BLaER1 treated with 17β-estradiol and CSF1 and Interleukin-3, amounts not matched to agents 10 nM and 100 nM (cell line): ENCODE measurements at regions not wholly inside any gene's neighbourhood (a gene's known extent, or its start where the extent isn't known, plus 50 kb on each side); places are given as distances from the start of the nearest gene placed in this dataset.

Experiments
- H3K27ac ChIP-seq, 11 experiments: shearing (Covaris generic); formaldehyde crosslinking; 2 replicates each; pipeline ENCODE4 v1.8.1; 2022
- H3K27me3 ChIP-seq, 11 experiments: shearing (Covaris generic); formaldehyde crosslinking; 2 replicates each; pipeline ENCODE4 v1.8.1; 2022
- H3K36me3 ChIP-seq, 11 experiments: shearing (Covaris generic); formaldehyde crosslinking; 2 replicates each; pipeline ENCODE4 v1.8.1; 2022
- H3K4me1 ChIP-seq, 10 experiments: shearing (Covaris generic); formaldehyde crosslinking; 2 replicates each; pipeline ENCODE4 v1.8.1; 2022
- H3K4me2 ChIP-seq, 11 experiments: shearing (Covaris generic); formaldehyde crosslinking; 2 replicates each; pipeline ENCODE4 v1.8.1; 2022
- H3K4me3 ChIP-seq, 10 experiments: shearing (Covaris generic); formaldehyde crosslinking; 2 replicates each; pipeline ENCODE4 v1.8.1; 2022
- H3K9ac ChIP-seq, 11 experiments: shearing (Covaris generic); formaldehyde crosslinking; 2 replicates each; pipeline ENCODE4 v1.8.1; 2022
- H3K9me3 ChIP-seq, 11 experiments: shearing (Covaris generic); formaldehyde crosslinking; replicated peaks in 1 of 11; 2 replicates each; pipeline ENCODE4 v1.8.1; 2022
- H4K20me1 ChIP-seq, 11 experiments: shearing (Covaris generic); formaldehyde crosslinking; 2 replicates each; pipeline ENCODE4 v1.8.1; 2022
- Cebpa-rat ChIP-seq, 11 experiments: shearing (Covaris generic); IDR thresholded peaks; 2 replicates each; pipeline ENCODE4 v1.8.1; 2022

- Histone ChIP-seq H3K9me3 (peaks cover 9 to 32% (median 18%) of the 10 kb centered on the region in 11 experiments; a peak in 16 of 22 replicates), H3K9ac (no peak overlapping the region), H3K4me1 (no peaks in the 10 kb centered on the region), H3K27me3 (no peaks in the 10 kb centered on the region), H4K20me1 (no peaks in the 10 kb centered on the region), H3K4me2 (no peak overlapping the region), H3K36me3 (no peaks in the 10 kb centered on the region), H3K4me3 (no peak overlapping the region), H3K27ac (no peak overlapping the region)
- no peak for TF ChIP-seq Cebpa-rat (IDR thresholded peaks at IDR 0.05)
Measured at GRCh38 chr13:89474432-89474831, 1803.3 kb downstream of the SLITRK5 start.

- Histone ChIP-seq H3K4me2 (no peak overlapping the region), H3K4me1 (no peaks in the 10 kb centered on the region), H3K4me3 (no peak overlapping the region), H3K36me3 (no peaks in the 10 kb centered on the region), H3K9ac (no peak overlapping the region), H3K27ac (no peak overlapping the region), H3K9me3 (no peaks in the 10 kb centered on the region), H4K20me1 (no peaks in the 10 kb centered on the region), H3K27me3 (no peaks in the 10 kb centered on the region)
- TF ChIP-seq Cebpa-rat (IDR thresholded peaks at IDR 0.05) = no peak
Measured at GRCh38 chr13:89486065-89486464, 1814.9 kb downstream of the SLITRK5 start.

- H3K4me2 ChIP-seq = no peak overlapping the region
- H3K4me3 ChIP-seq = no peak overlapping the region
- H3K9ac ChIP-seq = no peak overlapping the region
- H3K9me3 ChIP-seq = no peaks in the 10 kb centered on the region
- TF ChIP-seq Cebpa-rat (IDR thresholded peaks at IDR 0.05) = no peak
- H3K27ac ChIP-seq = no peak overlapping the region
- H3K4me1 ChIP-seq = no peaks in the 10 kb centered on the region
- no peaks in the 10 kb centered on the region for H3K36me3 ChIP-seq
- H4K20me1 ChIP-seq = no peaks in the 10 kb centered on the region
- no peaks in the 10 kb centered on the region for H3K27me3 ChIP-seq
Measured at GRCh38 chr13:89486709-89487108, 1815.5 kb downstream of the SLITRK5 start.

GRCh38 chr13:89490661-89491060 is 1819.5 kb downstream of the SLITRK5 start:
- no peak overlapping the region for H3K4me2 ChIP-seq
- no peak overlapping the region for H3K9ac ChIP-seq
- no peaks in the 10 kb centered on the region for H3K36me3 ChIP-seq
- H3K27me3 ChIP-seq = no peaks in the 10 kb centered on the region
- no peak overlapping the region for H3K27ac ChIP-seq
- TF ChIP-seq Cebpa-rat (IDR thresholded peaks at IDR 0.05) = no peak
- no peak overlapping the region for H3K4me3 ChIP-seq
- H3K9me3 ChIP-seq = peaks cover 0 to 7% (median 0%) of the 10 kb centered on the region in 11 experiments; a peak in 2 of 22 replicates
- H4K20me1 ChIP-seq = no peaks in the 10 kb centered on the region
- H3K4me1 ChIP-seq = no peaks in the 10 kb centered on the region

- Histone ChIP-seq H3K9me3 (peaks cover 0 to 7% (median 0%) of the 10 kb centered on the region in 11 experiments; a peak in 2 of 22 replicates), H3K27me3 (no peaks in the 10 kb centered on the region), H3K36me3 (no peaks in the 10 kb centered on the region), H3K4me3 (no peak overlapping the region), H4K20me1 (no peaks in the 10 kb centered on the region), H3K4me2 (no peak overlapping the region), H3K9ac (no peak overlapping the region), H3K27ac (no peak overlapping the region), H3K4me1 (no peaks in the 10 kb centered on the region)
- no peak for TF ChIP-seq Cebpa-rat (IDR thresholded peaks at IDR 0.05)
Measured at GRCh38 chr13:89496478-89496877, 1825.3 kb downstream of the SLITRK5 start.

GRCh38 chr13:89497658-89498057 is 1826.5 kb downstream of the SLITRK5 start:
- Histone ChIP-seq H3K9ac (no peak overlapping the region), H4K20me1 (no peaks in the 10 kb centered on the region), H3K4me3 (no peak overlapping the region), H3K36me3 (no peaks in the 10 kb centered on the region), H3K27ac (no peak overlapping the region), H3K9me3 (peaks cover 0 to 6% (median 0%) of the 10 kb centered on the region in 11 experiments; a peak in 1 of 22 replicates), H3K4me2 (no peak overlapping the region), H3K4me1 (no peaks in the 10 kb centered on the region), H3K27me3 (no peaks in the 10 kb centered on the region)
- no peak for TF ChIP-seq Cebpa-rat (IDR thresholded peaks at IDR 0.05)

- Histone ChIP-seq H4K20me1 (no peaks in the 10 kb centered on the region), H3K4me2 (no peak overlapping the region), H3K27me3 (no peaks in the 10 kb centered on the region), H3K4me1 (no peaks in the 10 kb centered on the region), H3K36me3 (no peaks in the 10 kb centered on the region), H3K27ac (no peak overlapping the region), H3K9me3 (no peaks in the 10 kb centered on the region), H3K9ac (no peak overlapping the region), H3K4me3 (no peak overlapping the region)
- no peak for TF ChIP-seq Cebpa-rat (IDR thresholded peaks at IDR 0.05)
Measured at GRCh38 chr13:89502286-89502685, 1831.1 kb downstream of the SLITRK5 start.

- Histone ChIP-seq H3K4me1 (no peaks in the 10 kb centered on the region), H3K36me3 (no peaks in the 10 kb centered on the region), H4K20me1 (no peaks in the 10 kb centered on the region), H3K27me3 (no peaks in the 10 kb centered on the region), H3K27ac (no peak overlapping the region), H3K9me3 (peaks cover 0 to 13% (median 0%) of the 10 kb centered on the region in 11 experiments; a peak in 1 of 22 replicates), H3K4me3 (no peak overlapping the region), H3K4me2 (no peak overlapping the region), H3K9ac (no peak overlapping the region)
- TF ChIP-seq Cebpa-rat (IDR thresholded peaks at IDR 0.05) = no peak
Measured at GRCh38 chr13:89514534-89515312, 1832.8 kb upstream of the MIR17HG start.

GRCh38 chr13:89515948-89516347 is 1831.5 kb upstream of the MIR17HG start:
- no peak overlapping the region for H3K27ac ChIP-seq
- TF ChIP-seq Cebpa-rat (IDR thresholded peaks at IDR 0.05) = no peak
- peaks cover 0 to 8% (median 0%) of the 10 kb centered on the region in 11 experiments; a peak in 1 of 22 replicates for H3K9me3 ChIP-seq
- no peaks in the 10 kb centered on the region for H3K36me3 ChIP-seq
- no peak overlapping the region for H3K9ac ChIP-seq
- no peak overlapping the region for H3K4me3 ChIP-seq
- no peaks in the 10 kb centered on the region for H3K27me3 ChIP-seq
- H3K4me2 ChIP-seq = no peak overlapping the region
- no peaks in the 10 kb centered on the region for H4K20me1 ChIP-seq
- H3K4me1 ChIP-seq = no peaks in the 10 kb centered on the region
